HFF-Myc (cell line): ENCODE measurements at regions not wholly inside any gene's neighbourhood (a gene's known extent, or its start where the extent isn't known, plus 50 kb on each side); places are given as distances from the start of the nearest gene placed in this dataset.

Experiments
- DNase-seq: peaks from one replicate; pipeline ENCODE4 v3.0.0-alpha.2; 2011; ENCODE audit warnings: low read depth; ENCODE audit errors: extremely low read depth
- H3K4me3 ChIP-seq: replicated peaks from 2 replicates; pipeline ENCODE4 v1.5.1; 2011; ENCODE audit warnings: low read depth, mild to moderate bottlenecking, control low read depth, low read length
- TF ChIP-seq, protein P1 (sequence below): IDR thresholded peaks from 2 replicates; pipeline ENCODE4 v1.5.1; 2012; ENCODE audit warnings: mild to moderate bottlenecking, low read depth, low read length, control low read depth; ENCODE audit errors: missing control alignments

DNA sequence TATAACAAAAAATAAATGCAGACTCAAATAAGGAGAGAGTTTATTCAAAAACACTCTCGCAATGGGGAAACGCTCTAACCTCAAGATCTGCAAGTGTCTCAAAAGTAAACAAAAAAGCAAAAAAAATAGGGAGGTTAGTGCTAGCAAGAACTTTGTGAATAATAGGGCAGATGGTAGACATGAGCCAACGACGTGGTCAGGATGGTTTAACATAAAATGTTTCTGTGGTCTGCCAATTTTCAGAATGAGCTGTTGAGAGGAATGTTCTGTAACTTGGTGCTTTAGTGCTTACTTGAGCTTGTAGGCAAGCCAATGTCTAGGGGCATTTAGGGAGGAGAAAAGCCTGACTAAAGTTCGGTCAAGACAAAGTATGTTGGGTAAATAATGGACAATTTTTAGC lies 1813.9 kb upstream of the CDH6 start:
- no peak for DNase-seq
- TF ChIP-seq, protein P1, sequence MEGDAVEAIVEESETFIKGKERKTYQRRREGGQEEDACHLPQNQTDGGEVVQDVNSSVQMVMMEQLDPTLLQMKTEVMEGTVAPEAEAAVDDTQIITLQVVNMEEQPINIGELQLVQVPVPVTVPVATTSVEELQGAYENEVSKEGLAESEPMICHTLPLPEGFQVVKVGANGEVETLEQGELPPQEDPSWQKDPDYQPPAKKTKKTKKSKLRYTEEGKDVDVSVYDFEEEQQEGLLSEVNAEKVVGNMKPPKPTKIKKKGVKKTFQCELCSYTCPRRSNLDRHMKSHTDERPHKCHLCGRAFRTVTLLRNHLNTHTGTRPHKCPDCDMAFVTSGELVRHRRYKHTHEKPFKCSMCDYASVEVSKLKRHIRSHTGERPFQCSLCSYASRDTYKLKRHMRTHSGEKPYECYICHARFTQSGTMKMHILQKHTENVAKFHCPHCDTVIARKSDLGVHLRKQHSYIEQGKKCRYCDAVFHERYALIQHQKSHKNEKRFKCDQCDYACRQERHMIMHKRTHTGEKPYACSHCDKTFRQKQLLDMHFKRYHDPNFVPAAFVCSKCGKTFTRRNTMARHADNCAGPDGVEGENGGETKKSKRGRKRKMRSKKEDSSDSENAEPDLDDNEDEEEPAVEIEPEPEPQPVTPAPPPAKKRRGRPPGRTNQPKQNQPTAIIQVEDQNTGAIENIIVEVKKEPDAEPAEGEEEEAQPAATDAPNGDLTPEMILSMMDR, result no peak
- H3K4me3 ChIP-seq, result no peak overlapping the region

DNA sequence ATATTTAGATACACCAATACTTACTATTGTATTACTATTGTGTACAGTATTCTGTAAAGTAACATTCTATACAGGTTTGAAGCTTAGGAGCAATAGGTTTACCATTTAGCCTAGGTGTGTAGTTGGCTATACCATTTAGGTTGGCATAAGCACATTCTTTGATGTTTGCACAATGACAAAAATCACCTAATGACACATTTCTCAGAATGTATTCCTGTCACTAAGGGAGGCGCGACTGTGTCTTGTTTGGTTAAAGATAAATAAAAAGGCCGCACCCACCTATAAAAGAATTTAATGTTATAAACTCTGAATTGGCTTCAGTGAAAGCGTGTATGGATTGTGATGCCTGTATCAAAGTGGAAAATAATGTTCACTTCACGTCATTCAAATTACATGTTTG lies 1815.4 kb upstream of the CDH6 start:
- TF ChIP-seq, protein P1, result no peak
- DNase-seq, result no peak
- no peak overlapping the region for H3K4me3 ChIP-seq

DNA sequence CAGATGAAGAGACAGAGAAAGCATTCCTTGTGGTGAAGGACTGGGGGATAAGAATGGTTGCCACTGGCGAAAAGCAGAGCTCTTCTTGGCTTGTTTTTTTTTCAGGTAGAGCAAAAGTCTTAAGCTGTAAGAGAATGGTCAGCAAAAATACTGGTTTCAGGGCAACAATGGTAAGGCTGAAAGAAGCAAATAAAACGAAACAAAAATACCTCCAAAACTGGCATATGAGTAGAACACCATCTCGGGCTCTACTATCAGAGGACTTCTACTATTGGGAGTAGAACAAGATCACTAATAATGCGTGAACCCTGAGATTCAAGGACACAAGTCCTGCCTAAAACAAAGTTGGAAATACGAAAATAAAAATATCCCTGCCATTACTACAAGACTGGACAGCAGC lies 1823.2 kb upstream of the CDH6 start:
- no peak overlapping the region for H3K4me3 ChIP-seq
- DNase-seq, result no peak
- TF ChIP-seq, protein P1, result no peak

DNA sequence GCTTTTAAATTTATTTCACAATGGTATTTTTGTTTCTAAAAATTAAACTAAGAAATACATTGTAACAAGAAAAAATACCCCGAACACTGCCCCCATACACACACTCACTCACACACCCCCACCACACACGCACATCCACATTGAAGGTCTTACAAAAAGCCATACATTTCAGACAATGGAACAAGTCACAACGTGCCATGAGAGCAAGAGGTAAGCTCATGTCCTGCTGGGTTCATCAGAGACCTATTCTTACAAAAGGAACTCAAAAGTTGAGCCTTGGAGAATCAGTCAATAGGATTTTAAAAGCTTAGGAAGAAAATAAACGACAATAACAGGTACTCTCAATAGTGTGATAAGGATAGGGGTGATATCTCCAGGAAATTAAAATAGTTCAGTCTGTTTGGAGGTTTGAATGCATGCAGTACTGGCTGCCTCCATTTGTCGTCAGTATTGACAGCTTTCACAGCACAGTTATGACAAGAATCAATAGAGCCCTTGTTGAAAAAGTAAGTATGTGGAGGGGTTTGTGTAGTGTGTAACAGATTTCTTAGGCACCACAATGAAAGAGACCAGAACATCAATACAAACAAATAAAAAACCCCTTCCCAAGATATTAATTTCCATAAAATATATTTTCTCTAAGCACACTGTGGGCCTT lies 1826.2 kb upstream of the CDH6 start:
- TF ChIP-seq, protein P1, result no peak
- H3K4me3 ChIP-seq, result no peak overlapping the region
- DNase-seq, result no peak

DNA sequence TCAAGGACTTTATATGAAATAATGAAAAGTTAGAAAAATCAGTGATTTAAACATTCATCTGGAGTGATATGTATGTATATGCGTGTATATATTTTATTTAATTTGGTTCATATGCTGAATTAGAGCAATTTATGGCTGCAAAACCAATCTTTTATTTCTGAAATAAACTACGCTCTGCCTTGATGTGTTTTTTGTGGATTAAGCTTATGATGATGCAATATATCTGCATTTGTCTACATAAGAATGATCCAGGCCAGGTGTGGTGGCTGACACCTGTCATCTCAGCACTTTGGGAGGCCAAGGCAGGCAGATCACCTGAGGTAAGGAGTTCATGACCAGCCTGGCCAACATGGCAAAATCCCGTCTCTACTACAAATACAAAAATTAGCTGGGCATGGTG lies 1842.3 kb upstream of the CDH6 start:
- no peak overlapping the region for H3K4me3 ChIP-seq
- TF ChIP-seq, protein P1, result no peak
- DNase-seq, result no peak

DNA sequence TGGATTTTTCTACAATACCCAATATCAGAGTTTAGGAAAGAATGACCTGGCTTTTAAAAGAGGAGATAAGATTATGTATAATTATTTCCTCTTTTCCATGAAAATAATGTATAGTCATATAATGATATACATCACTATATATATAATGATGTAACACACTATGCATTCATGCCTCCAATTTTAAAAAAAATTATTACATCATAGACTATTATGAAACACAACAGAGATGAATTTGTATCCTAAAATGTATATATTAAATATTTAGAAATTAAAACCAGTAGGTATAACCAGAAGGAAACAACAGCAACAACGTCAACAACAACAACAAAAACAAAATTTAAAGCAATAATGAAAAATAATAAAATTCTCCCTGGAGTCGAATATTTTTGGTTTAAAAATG lies 1856.5 kb upstream of the CDH6 start:
- TF ChIP-seq, protein P1, result no peak
- no peak for DNase-seq
- H3K4me3 ChIP-seq, result no peak overlapping the region

DNA sequence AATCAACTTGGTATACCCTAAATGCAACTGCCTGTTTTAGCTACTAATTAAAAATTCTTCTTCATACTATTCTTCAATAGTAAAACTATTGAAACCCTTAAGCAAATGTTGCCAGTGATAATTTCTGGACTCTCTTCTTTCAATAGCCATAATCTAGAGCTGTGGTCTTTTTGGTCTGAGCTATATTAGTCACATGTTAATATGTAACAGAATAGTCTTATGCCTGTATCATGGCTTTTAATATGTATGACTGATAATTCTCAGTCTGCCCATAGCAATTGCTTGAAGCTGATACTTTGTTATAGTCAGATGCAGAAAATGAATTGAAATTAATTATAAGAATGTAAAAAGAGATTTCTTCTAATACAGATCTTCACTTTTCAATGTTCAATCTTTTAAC lies 1871.9 kb upstream of the CDH6 start:
- DNase-seq, result no peak
- TF ChIP-seq, protein P1, result no peak

More for the DNA sequence above, 1871.9 kb upstream of the CDH6 start:
- no peak overlapping the region for H3K4me3 ChIP-seq
